ENCODE measurements at regions not wholly inside any gene's neighbourhood (a gene's known extent, or its start where the extent isn't known, plus 50 kb on each side); places are given as distances from the start of the nearest gene placed in this dataset.
"Not testable (repeated sequence)": the region's sequence is repeated elsewhere in the genome, so short reads cannot be mapped to it uniquely, and the experiment has no call there.

DNA sequence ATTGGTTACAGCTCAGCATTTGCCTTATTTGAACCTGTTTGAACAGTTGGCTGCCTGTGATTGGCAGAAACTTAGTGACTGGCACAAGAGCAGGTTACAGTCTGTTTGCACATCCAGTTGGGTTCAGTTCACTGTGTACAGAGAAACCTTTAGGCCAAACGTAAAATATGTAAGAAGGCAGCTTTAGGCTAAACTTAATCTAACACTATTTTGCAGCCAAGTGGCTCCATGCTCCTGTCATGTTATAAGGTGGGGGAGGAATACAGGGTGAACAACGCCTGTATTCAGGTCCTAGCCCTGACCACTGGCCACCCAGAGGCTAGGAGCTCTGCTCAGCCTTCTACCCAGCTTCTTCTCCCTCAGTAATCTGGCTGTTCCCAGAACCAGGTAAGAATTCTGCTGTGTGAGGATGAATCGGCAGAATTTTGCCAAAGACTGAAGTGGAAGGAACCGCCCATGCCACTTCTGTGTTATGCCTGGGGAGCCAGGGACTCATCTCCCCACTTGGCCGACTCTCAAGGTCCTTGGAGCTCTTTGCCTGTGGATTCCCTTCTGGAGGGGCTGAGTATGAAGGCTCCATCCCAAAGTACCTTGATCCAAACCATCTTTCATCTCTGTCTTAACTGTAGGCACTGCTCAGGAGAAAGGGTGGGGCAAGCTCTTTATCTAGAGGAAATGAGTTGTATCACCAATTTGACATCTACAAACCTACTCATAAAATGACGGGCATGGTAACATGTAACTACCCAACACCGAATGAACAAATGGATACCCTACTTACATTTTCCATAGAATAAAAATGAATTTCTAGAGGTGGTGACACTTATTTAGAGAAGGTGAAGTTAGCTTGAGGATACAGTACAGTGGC, 164.4 kb upstream of the NAMPT start:
- peaks cover 8% of the 10 kb centered on the region for H3K36me3 Mint-ChIP-seq
- peak in 1 of 3 donors; percentile 41 for ATAC-seq
- Histone ChIP-seq H3K4me1 (ENCODE audit: control insufficient read depth, insufficient read depth, low read length) (no peaks in the 10 kb centered on the region), H3K27ac (ENCODE audit: low read length) (no peak overlapping the region), H3K27me3 (ENCODE audit: control insufficient read depth, insufficient read depth, low read length) (peaks cover 2% of the 10 kb centered on the region), H3K4me3 (ENCODE audit: low read length) (no peak overlapping the region), H3K9me3 (ENCODE audit: control insufficient read depth, insufficient read depth, low read length) (no peaks in the 10 kb centered on the region), H3K36me3 (ENCODE audit: control insufficient read depth, insufficient read depth, low read length) (no peaks in the 10 kb centered on the region)
- peaks cover 12 to 24% of the 10 kb centered on the region in 2 donors for H3K27me3 Mint-ChIP-seq (ENCODE audit: low read depth in 2 of 2)
- H3K9me3 Mint-ChIP-seq = peaks cover 2 to 5% of the 10 kb centered on the region in 2 donors
- TF ChIP-seq, protein P1, sequence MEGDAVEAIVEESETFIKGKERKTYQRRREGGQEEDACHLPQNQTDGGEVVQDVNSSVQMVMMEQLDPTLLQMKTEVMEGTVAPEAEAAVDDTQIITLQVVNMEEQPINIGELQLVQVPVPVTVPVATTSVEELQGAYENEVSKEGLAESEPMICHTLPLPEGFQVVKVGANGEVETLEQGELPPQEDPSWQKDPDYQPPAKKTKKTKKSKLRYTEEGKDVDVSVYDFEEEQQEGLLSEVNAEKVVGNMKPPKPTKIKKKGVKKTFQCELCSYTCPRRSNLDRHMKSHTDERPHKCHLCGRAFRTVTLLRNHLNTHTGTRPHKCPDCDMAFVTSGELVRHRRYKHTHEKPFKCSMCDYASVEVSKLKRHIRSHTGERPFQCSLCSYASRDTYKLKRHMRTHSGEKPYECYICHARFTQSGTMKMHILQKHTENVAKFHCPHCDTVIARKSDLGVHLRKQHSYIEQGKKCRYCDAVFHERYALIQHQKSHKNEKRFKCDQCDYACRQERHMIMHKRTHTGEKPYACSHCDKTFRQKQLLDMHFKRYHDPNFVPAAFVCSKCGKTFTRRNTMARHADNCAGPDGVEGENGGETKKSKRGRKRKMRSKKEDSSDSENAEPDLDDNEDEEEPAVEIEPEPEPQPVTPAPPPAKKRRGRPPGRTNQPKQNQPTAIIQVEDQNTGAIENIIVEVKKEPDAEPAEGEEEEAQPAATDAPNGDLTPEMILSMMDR (IDR thresholded peaks at IDR 0.05) = no peak
- no peak overlapping the region for H3K27ac Mint-ChIP-seq
- H3K4me3 Mint-ChIP-seq = no peak overlapping the region
- intact Hi-C loops (cut with micrococcal nuclease) = no loop called here
- no peaks in the 10 kb centered on the region for H3K4me1 Mint-ChIP-seq
- no peak for DNase-seq
- WGBS (ENCODE audit: insufficient coverage) = 53% methylated on average over 5 of the region's 7 CpGs

DNA sequence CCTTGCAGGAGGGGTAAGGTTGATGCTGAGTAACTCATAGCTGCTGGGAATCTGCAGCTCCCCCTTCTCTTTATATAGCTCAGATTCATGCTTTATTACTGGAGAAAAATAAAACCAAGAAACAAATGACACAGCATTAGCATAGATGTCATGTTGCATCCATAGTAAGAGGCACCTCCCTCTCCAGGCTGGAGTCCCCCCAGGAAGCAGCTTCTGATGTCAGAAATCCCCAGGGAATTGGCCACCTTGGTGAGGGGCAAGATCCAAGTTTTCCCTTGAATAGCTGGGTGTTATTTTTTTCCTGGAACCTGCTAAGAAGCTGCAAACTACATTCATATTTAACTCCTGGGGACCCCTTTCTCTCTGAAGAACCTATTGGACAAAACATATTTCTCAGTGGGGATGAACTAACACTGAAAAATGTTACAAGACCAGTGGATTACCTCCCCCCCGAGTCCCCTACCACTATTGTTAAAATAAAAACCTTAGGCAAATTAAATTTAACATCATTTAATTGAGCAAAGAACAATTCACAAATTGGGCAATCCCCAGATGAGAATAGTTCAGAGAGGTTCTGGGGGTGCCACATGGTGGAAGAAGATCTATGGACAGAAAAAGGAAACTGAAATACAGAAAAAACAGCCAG, 163.7 kb upstream of the NAMPT start:
- intact Hi-C loops (cut with micrococcal nuclease) = no loop called here
- H3K27ac Mint-ChIP-seq = no peak overlapping the region
- peaks cover 2% of the 10 kb centered on the region for H3K27me3 ChIP-seq (ENCODE audit: control insufficient read depth, insufficient read depth, low read length)
- no peaks in the 10 kb centered on the region for H3K36me3 ChIP-seq (ENCODE audit: control insufficient read depth, insufficient read depth, low read length)
- no peaks in the 10 kb centered on the region for H3K4me1 ChIP-seq (ENCODE audit: control insufficient read depth, insufficient read depth, low read length)
- H3K4me3 Mint-ChIP-seq = no peak overlapping the region
- TF ChIP-seq, protein P1 (IDR thresholded peaks at IDR 0.05) = no peak
- H3K9me3 ChIP-seq (ENCODE audit: control insufficient read depth, insufficient read depth, low read length) = no peaks in the 10 kb centered on the region
- H3K4me1 Mint-ChIP-seq = no peaks in the 10 kb centered on the region
- DNase-seq (no peak), ATAC-seq (no peak)
- H3K27me3 Mint-ChIP-seq (ENCODE audit: low read depth in 2 of 2) = peaks cover 12 to 24% of the 10 kb centered on the region in 2 donors
- H3K9me3 Mint-ChIP-seq = peaks cover 2 to 5% of the 10 kb centered on the region in 2 donors
- H3K27ac ChIP-seq (ENCODE audit: low read length) = no peak overlapping the region
- WGBS (ENCODE audit: insufficient coverage) = no CpG with 5 or more reads among the region's 1 CpG
- H3K4me3 ChIP-seq (ENCODE audit: low read length) = no peak overlapping the region
- H3K36me3 Mint-ChIP-seq = peaks cover 8% of the 10 kb centered on the region

DNA sequence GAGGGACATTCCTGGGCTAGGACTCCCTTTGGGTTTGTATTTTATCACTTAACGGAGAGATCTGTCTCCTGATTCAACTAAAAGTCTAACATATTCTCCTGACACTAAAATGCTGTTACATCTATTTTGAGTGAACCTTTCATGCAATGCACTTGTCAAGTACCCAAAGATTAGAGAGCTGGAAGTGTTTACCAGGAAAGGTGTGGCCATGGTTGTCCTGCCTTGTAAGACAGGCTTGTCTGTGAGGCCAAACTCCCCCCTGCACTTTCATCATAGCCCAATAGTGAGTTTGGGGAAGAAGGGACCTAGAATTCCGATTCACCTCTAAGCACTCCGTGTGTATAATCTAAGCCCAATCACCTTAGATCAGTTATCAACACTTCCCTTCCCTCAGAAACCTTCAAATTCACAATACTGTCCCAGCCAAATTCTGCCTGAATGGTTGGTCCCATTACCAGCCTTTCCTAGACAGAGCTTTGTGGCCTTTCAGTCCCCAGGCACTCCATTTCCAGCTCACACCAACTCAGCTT, 162.6 kb upstream of the NAMPT start:
- Histone ChIP-seq H3K27me3 (ENCODE audit: control insufficient read depth, insufficient read depth, low read length) (peaks cover 2% of the 10 kb centered on the region), H3K36me3 (ENCODE audit: control insufficient read depth, insufficient read depth, low read length) (no peaks in the 10 kb centered on the region), H3K4me3 (ENCODE audit: low read length) (no peak overlapping the region), H3K4me1 (ENCODE audit: control insufficient read depth, insufficient read depth, low read length) (no peaks in the 10 kb centered on the region), H3K27ac (ENCODE audit: low read length) (no peak overlapping the region), H3K9me3 (ENCODE audit: control insufficient read depth, insufficient read depth, low read length) (no peaks in the 10 kb centered on the region)
- DNase-seq (no peak), ATAC-seq (no peak)
- H3K27ac Mint-ChIP-seq = no peak overlapping the region
- peaks cover 8% of the 10 kb centered on the region for H3K36me3 Mint-ChIP-seq
- no peaks in the 10 kb centered on the region for H3K4me1 Mint-ChIP-seq
- H3K9me3 Mint-ChIP-seq = peaks cover 2 to 5% of the 10 kb centered on the region in 2 donors
- H3K4me3 Mint-ChIP-seq = no peak overlapping the region
- intact Hi-C loops (cut with micrococcal nuclease) = no loop called here
- H3K27me3 Mint-ChIP-seq (ENCODE audit: low read depth in 2 of 2) = peaks cover 17 to 28% of the 10 kb centered on the region in 2 donors
- TF ChIP-seq, protein P1 (IDR thresholded peaks at IDR 0.05) = no peak
- 79% methylated on average over 3 of the region's 3 CpGs for WGBS (ENCODE audit: insufficient coverage)

DNA sequence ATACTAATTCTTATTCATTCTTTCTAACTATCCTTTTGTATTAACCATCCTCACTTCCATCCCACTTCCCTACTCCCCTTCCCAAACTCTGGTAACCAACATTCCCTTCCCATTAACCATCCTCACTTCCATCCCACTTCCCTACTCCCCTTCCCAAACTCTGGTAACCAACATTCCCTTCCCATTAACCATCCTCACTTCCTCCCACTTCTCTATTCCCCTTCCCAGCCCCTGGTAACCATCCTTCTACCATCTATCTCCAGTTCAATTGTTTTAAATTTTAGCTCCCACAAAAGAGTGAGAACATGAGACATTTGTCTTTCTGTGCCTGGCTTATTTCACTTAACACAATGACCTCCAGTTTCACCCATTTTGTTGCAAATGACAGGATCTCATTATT, 160.6 kb upstream of the NAMPT start:
- H3K27ac Mint-ChIP-seq = not testable (repeated sequence)

More for the DNA sequence above, 160.6 kb upstream of the NAMPT start:
- DNase-seq; H3K4me1 ChIP-seq (ENCODE audit: control insufficient read depth, insufficient read depth, low read length); H3K36me3 ChIP-seq (ENCODE audit: control insufficient read depth, insufficient read depth, low read length); H3K9me3 ChIP-seq (ENCODE audit: control insufficient read depth, insufficient read depth, low read length); H3K4me3 Mint-ChIP-seq; H3K36me3 Mint-ChIP-seq; H3K9me3 Mint-ChIP-seq; ATAC-seq; H3K4me3 ChIP-seq (ENCODE audit: low read length); H3K4me1 Mint-ChIP-seq; H3K27me3 ChIP-seq (ENCODE audit: control insufficient read depth, insufficient read depth, low read length); intact Hi-C loops (cut with micrococcal nuclease); H3K27ac ChIP-seq (ENCODE audit: low read length): not testable (repeated sequence)
- H3K27me3 Mint-ChIP-seq (ENCODE audit: low read depth in 2 of 2) = peaks cover 16 to 28% of the 10 kb centered on the region in 2 donors
